ENCODE measurements at regions not wholly inside any gene's neighbourhood (a gene's known extent, or its start where the extent isn't known, plus 50 kb on each side); places are given as distances from the start of the nearest gene placed in this dataset.
"Not testable (repeated sequence)": the region's sequence is repeated elsewhere in the genome, so short reads cannot be mapped to it uniquely, and the experiment has no call there.

DNA sequence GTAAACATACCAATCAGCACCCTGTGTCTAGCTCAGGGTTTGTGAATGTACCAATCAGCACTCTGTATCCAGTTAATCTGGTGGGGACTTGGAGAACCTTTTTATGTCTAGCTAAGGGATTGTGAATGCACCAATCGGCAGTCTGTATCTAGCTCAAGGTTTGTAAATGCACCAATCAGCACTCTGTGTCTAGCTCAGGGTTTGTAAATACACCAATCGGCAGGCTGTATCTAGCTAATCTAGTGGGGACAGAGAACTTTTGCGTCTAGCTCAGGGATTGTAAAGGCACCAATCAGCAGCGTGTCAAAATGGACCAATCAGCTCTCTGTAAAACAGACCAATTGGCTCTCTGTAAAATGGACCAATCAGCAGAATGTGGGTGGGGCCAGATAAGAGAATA, 126.7 kb upstream of the MYO10 start:
- TF ChIP-seq EZH2 (IDR thresholded peaks at IDR 0.05; ENCODE audit: borderline replicate concordance, low read length): not testable (repeated sequence)
- TF ChIP-seq, protein P1, sequence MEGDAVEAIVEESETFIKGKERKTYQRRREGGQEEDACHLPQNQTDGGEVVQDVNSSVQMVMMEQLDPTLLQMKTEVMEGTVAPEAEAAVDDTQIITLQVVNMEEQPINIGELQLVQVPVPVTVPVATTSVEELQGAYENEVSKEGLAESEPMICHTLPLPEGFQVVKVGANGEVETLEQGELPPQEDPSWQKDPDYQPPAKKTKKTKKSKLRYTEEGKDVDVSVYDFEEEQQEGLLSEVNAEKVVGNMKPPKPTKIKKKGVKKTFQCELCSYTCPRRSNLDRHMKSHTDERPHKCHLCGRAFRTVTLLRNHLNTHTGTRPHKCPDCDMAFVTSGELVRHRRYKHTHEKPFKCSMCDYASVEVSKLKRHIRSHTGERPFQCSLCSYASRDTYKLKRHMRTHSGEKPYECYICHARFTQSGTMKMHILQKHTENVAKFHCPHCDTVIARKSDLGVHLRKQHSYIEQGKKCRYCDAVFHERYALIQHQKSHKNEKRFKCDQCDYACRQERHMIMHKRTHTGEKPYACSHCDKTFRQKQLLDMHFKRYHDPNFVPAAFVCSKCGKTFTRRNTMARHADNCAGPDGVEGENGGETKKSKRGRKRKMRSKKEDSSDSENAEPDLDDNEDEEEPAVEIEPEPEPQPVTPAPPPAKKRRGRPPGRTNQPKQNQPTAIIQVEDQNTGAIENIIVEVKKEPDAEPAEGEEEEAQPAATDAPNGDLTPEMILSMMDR (IDR thresholded peaks at IDR 0.05; ENCODE audit: low read length): not testable (repeated sequence)
